DOHH2 (cell line): ENCODE measurements at regions not wholly inside any gene's neighbourhood (a gene's known extent, or its start where the extent isn't known, plus 50 kb on each side); places are given as distances from the start of the nearest gene placed in this dataset.

Experiments
- CTCF ChIP-seq: fragments of 200-600 bp; sonication (generic); IDR thresholded peaks from one replicate; pipeline ENCODE4 v1.5.1; 2014; ENCODE audit warnings: antibody characterized with exemption, mild to moderate bottlenecking, low read depth, low read length; ENCODE audit not compliant: poor library complexity, severe bottlenecking
- EZH2phosphoT487 ChIP-seq: fragments of 200-600 bp; sonication (generic); IDR thresholded peaks from 2 replicates; pipeline ENCODE4 v1.6.1; 2017; ENCODE audit warnings: borderline replicate concordance, mild to moderate bottlenecking, antibody characterized with exemption, low read length, moderate library complexity, mixed read lengths

GRCh38 chr1:58251430-58252073 is 295.0 kb downstream of the OMA1 start:
- TF ChIP-seq CTCF (peak; percentile 50), EZH2phosphoT487 (no peak)
